ENCODE measurements at regions not wholly inside any gene's neighbourhood (a gene's known extent, or its start where the extent isn't known, plus 50 kb on each side); places are given as distances from the start of the nearest gene placed in this dataset.

DNA sequence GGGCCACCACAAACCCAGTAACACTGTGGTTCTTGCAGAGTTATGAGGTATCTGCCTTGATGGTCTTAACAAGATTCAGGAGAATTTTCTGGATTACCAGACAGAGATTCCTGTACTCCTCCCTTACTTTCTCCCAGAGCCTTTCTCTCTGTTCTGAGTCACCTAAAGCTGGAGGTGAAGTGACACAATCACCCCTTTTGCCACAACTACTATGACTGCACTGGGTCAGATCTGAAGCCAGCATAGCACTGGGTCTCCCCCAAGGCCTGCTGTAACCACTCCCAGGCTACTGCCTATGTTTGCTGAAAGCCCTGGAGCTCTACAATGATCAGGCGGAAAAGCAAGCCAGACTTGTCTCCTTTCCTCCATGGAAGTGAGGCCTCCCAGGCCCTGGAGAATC, 156.7 kb upstream of the NEGR1 start:
- no peaks in the 10 kb centered on the region for H3F3A ChIP-seq (replicated peaks; ENCODE audit: low read depth)
- H3K27me3 ChIP-seq (ENCODE audit: insufficient read depth) = no peaks in the 10 kb centered on the region
- no peaks in the 10 kb centered on the region for H4K20me1 ChIP-seq (replicated peaks; ENCODE audit: insufficient read depth)
- Mint-ChIP-seq H3K4me1 (no peaks in the 10 kb centered on the region), H3K27me3 (ENCODE audit: insufficient read depth, low read depth, poor library complexity) (no peaks in the 10 kb centered on the region), H3K36me3 (ENCODE audit: low read depth) (no peaks in the 10 kb centered on the region), H3K4me3 (no peak overlapping the region), H3K9me3 (no peaks in the 10 kb centered on the region), H3K27ac (peak overlapping the region; percentile 28; the same call in 1 of the 2 replicates)
- H3K4me3 ChIP-seq = no peak overlapping the region
- no peak overlapping the region for H3K27ac ChIP-seq (ENCODE audit: low read depth)
- ATAC-seq (no peak), DNase-seq (ENCODE audit: low spot score) (no peak)
- H3K4me1 ChIP-seq (ENCODE audit: insufficient read depth) = no peaks in the 10 kb centered on the region
- H3K4me2 ChIP-seq = no peak overlapping the region
- no peaks in the 10 kb centered on the region for H3K36me3 ChIP-seq (ENCODE audit: insufficient read depth)
- no peaks in the 10 kb centered on the region for H3K79me2 ChIP-seq (replicated peaks; ENCODE audit: insufficient read depth)
- H2AFZ ChIP-seq = no peak overlapping the region
- TF ChIP-seq EZH2 (IDR thresholded peaks at IDR 0.05; ENCODE audit: low read depth, unreplicated experiment) (no peak), STAT1 (IDR thresholded peaks at IDR 0.05; ENCODE audit: unreplicated experiment) (no peak), ZNF114 (CRISPR knock-in tag; IDR thresholded peaks at IDR 0.05) (no peak), EZH2phosphoT487 (IDR thresholded peaks at IDR 0.05; ENCODE audit: unreplicated experiment) (no peak), NANOG (IDR thresholded peaks at IDR 0.05; ENCODE audit: borderline replicate concordance) (no peak), CREB1 (CRISPR knock-in tag; IDR thresholded peaks at IDR 0.05; ENCODE audit: low read depth) (no peak), ZNF462 (CRISPR knock-in tag; IDR thresholded peaks at IDR 0.05) (no peak), JUNB (IDR thresholded peaks at IDR 0.05; ENCODE audit: unreplicated experiment) (no peak), ZNF331 (CRISPR knock-in tag; IDR thresholded peaks at IDR 0.05; ENCODE audit: low read depth) (no peak), POLR2AphosphoS5 (IDR thresholded peaks at IDR 0.05; ENCODE audit: low read depth) (no peak)
- TF ChIP-seq, protein P1, sequence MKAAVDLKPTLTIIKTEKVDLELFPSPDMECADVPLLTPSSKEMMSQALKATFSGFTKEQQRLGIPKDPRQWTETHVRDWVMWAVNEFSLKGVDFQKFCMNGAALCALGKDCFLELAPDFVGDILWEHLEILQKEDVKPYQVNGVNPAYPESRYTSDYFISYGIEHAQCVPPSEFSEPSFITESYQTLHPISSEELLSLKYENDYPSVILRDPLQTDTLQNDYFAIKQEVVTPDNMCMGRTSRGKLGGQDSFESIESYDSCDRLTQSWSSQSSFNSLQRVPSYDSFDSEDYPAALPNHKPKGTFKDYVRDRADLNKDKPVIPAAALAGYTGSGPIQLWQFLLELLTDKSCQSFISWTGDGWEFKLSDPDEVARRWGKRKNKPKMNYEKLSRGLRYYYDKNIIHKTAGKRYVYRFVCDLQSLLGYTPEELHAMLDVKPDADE (IDR thresholded peaks at IDR 0.05) = no peak
- TF ChIP-seq, protein P2, sequence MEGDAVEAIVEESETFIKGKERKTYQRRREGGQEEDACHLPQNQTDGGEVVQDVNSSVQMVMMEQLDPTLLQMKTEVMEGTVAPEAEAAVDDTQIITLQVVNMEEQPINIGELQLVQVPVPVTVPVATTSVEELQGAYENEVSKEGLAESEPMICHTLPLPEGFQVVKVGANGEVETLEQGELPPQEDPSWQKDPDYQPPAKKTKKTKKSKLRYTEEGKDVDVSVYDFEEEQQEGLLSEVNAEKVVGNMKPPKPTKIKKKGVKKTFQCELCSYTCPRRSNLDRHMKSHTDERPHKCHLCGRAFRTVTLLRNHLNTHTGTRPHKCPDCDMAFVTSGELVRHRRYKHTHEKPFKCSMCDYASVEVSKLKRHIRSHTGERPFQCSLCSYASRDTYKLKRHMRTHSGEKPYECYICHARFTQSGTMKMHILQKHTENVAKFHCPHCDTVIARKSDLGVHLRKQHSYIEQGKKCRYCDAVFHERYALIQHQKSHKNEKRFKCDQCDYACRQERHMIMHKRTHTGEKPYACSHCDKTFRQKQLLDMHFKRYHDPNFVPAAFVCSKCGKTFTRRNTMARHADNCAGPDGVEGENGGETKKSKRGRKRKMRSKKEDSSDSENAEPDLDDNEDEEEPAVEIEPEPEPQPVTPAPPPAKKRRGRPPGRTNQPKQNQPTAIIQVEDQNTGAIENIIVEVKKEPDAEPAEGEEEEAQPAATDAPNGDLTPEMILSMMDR (conservative IDR thresholded peaks at IDR 0.05; ENCODE audit: low read depth in 2 of 2) = no peak
- TF ChIP-seq, protein P3, sequence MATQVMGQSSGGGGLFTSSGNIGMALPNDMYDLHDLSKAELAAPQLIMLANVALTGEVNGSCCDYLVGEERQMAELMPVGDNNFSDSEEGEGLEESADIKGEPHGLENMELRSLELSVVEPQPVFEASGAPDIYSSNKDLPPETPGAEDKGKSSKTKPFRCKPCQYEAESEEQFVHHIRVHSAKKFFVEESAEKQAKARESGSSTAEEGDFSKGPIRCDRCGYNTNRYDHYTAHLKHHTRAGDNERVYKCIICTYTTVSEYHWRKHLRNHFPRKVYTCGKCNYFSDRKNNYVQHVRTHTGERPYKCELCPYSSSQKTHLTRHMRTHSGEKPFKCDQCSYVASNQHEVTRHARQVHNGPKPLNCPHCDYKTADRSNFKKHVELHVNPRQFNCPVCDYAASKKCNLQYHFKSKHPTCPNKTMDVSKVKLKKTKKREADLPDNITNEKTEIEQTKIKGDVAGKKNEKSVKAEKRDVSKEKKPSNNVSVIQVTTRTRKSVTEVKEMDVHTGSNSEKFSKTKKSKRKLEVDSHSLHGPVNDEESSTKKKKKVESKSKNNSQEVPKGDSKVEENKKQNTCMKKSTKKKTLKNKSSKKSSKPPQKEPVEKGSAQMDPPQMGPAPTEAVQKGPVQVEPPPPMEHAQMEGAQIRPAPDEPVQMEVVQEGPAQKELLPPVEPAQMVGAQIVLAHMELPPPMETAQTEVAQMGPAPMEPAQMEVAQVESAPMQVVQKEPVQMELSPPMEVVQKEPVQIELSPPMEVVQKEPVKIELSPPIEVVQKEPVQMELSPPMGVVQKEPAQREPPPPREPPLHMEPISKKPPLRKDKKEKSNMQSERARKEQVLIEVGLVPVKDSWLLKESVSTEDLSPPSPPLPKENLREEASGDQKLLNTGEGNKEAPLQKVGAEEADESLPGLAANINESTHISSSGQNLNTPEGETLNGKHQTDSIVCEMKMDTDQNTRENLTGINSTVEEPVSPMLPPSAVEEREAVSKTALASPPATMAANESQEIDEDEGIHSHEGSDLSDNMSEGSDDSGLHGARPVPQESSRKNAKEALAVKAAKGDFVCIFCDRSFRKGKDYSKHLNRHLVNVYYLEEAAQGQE (IDR thresholded peaks at IDR 0.05; ENCODE audit: unreplicated experiment) = no peak
- peaks cover 8% of the 10 kb centered on the region; the same call in 1 of the 2 replicates for H3K9me2 ChIP-seq (ENCODE audit: insufficient read depth)

All from GM23338 (cell line).